ENCODE measurements at regions not wholly inside any gene's neighbourhood (a gene's known extent, or its start where the extent isn't known, plus 50 kb on each side); places are given as distances from the start of the nearest gene placed in this dataset.

GRCh38 chr1:8077120-8077573, 51.0 kb upstream of the ERRFI1 start:
- Histone ChIP-seq H3F3A (ENCODE audit: insufficient read depth) (no peaks in the 10 kb centered on the region), H3K9me3 (ENCODE audit: insufficient read depth, low read length) (no peaks in the 10 kb centered on the region), H3K4me3 (ENCODE audit: insufficient read depth, low read length, poor library complexity, severe bottlenecking) (no peak overlapping the region), H3K36me3 (ENCODE audit: low read length) (no peaks in the 10 kb centered on the region), H3K27ac (ENCODE audit: low read depth, low read length) (no peak overlapping the region), H2AFZ (ENCODE audit: low read depth, low read length, severe bottlenecking) (no peak overlapping the region), H3K27me3 (ENCODE audit: low read length) (no peaks in the 10 kb centered on the region), H3K9ac (ENCODE audit: low read length) (no peak overlapping the region), H4K20me1 (ENCODE audit: low read depth, low read length) (no peaks in the 10 kb centered on the region), H3K9me2 (replicated peaks; ENCODE audit: insufficient read depth, low read length) (no peaks in the 10 kb centered on the region), H3K79me2 (ENCODE audit: insufficient read depth, low read length) (no peaks in the 10 kb centered on the region), H3K4me2 (ENCODE audit: low read depth, low read length, poor library complexity, severe bottlenecking) (no peak overlapping the region)
- TF ChIP-seq CTCF (IDR thresholded peaks at IDR 0.05; ENCODE audit: insufficient read depth, low read length, poor library complexity, severe bottlenecking), result no peak
- TF ChIP-seq EZH2phosphoT487 (conservative IDR thresholded peaks at IDR 0.05; ENCODE audit: low read length), result no peak

GRCh38 chr1:8076176-8076575, 50.1 kb upstream of the ERRFI1 start:
- H3K27me3 ChIP-seq (ENCODE audit: low read length), result no peaks in the 10 kb centered on the region
- no peak overlapping the region for H3K4me2 ChIP-seq (ENCODE audit: low read depth, low read length, poor library complexity, severe bottlenecking)
- H3F3A ChIP-seq (ENCODE audit: insufficient read depth), result no peaks in the 10 kb centered on the region
- no peaks in the 10 kb centered on the region for H3K9me2 ChIP-seq (replicated peaks; ENCODE audit: insufficient read depth, low read length)
- no peaks in the 10 kb centered on the region for H3K9me3 ChIP-seq (ENCODE audit: insufficient read depth, low read length)
- TF ChIP-seq CTCF (IDR thresholded peaks at IDR 0.05; ENCODE audit: insufficient read depth, low read length, poor library complexity, severe bottlenecking) (no peak), EZH2phosphoT487 (conservative IDR thresholded peaks at IDR 0.05; ENCODE audit: low read length) (no peak)
- H3K9ac ChIP-seq (ENCODE audit: low read length), result no peak overlapping the region
- H3K4me3 ChIP-seq (ENCODE audit: insufficient read depth, low read length, poor library complexity, severe bottlenecking), result no peak overlapping the region
- no peaks in the 10 kb centered on the region for H3K79me2 ChIP-seq (ENCODE audit: insufficient read depth, low read length)
- no peak overlapping the region for H2AFZ ChIP-seq (ENCODE audit: low read depth, low read length, severe bottlenecking)
- no peak overlapping the region for H3K27ac ChIP-seq (ENCODE audit: low read depth, low read length)
- no peaks in the 10 kb centered on the region for H3K36me3 ChIP-seq (ENCODE audit: low read length)
- H4K20me1 ChIP-seq (ENCODE audit: low read depth, low read length), result no peaks in the 10 kb centered on the region
